ENCODE measurements at regions not wholly inside any gene's neighbourhood (a gene's known extent, or its start where the extent isn't known, plus 50 kb on each side); places are given as distances from the start of the nearest gene placed in this dataset.

DNA sequence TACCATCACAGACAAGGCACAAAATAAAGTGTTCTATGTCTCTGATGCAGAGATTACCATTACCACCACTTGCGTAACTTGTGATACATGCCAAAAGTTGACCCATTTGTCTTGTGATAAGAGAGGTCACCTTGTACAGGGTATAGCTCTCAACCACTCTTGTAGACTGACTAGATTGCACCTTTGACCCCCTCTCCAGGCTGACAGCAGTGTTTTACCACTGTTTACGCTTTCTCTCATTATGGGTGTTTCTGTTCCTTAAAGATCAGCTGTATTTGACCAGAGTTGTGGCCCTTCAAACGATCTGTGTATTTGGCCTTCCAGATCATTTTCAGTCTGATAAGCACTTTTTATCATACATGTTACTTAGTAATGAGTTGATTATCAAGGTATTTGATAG lies 215.7 kb upstream of the HNMT start:
- Histone ChIP-seq H2AFZ (ENCODE audit: low read depth, low read length) (no peak overlapping the region), H3K36me3 (ENCODE audit: insufficient read depth, low read length) (no peaks in the 10 kb centered on the region), H3K27me3 (ENCODE audit: insufficient read depth, low read depth, low read length) (no peaks in the 10 kb centered on the region), H3K79me2 (replicated peaks; ENCODE audit: insufficient read depth, low read length) (no peaks in the 10 kb centered on the region), H3K9ac (ENCODE audit: low read length) (no peak overlapping the region), H3K9me2 (ENCODE audit: insufficient read depth, low read length) (no peaks in the 10 kb centered on the region), H3K4me3 (ENCODE audit: low read length) (no peak overlapping the region), H3K9me3 (ENCODE audit: low read length) (no peaks in the 10 kb centered on the region), H3F3A (ENCODE audit: insufficient read depth, low read length, poor library complexity, severe bottlenecking) (no peaks in the 10 kb centered on the region), H4K20me1 (ENCODE audit: insufficient read depth) (no peaks in the 10 kb centered on the region), H3K4me2 (ENCODE audit: low read length) (no peak overlapping the region), H3K27ac (ENCODE audit: low read length) (no peak overlapping the region)
- TF ChIP-seq SMC3 (conservative IDR thresholded peaks at IDR 0.05; ENCODE audit: poor library complexity), result no peak
- TF ChIP-seq, protein P1, sequence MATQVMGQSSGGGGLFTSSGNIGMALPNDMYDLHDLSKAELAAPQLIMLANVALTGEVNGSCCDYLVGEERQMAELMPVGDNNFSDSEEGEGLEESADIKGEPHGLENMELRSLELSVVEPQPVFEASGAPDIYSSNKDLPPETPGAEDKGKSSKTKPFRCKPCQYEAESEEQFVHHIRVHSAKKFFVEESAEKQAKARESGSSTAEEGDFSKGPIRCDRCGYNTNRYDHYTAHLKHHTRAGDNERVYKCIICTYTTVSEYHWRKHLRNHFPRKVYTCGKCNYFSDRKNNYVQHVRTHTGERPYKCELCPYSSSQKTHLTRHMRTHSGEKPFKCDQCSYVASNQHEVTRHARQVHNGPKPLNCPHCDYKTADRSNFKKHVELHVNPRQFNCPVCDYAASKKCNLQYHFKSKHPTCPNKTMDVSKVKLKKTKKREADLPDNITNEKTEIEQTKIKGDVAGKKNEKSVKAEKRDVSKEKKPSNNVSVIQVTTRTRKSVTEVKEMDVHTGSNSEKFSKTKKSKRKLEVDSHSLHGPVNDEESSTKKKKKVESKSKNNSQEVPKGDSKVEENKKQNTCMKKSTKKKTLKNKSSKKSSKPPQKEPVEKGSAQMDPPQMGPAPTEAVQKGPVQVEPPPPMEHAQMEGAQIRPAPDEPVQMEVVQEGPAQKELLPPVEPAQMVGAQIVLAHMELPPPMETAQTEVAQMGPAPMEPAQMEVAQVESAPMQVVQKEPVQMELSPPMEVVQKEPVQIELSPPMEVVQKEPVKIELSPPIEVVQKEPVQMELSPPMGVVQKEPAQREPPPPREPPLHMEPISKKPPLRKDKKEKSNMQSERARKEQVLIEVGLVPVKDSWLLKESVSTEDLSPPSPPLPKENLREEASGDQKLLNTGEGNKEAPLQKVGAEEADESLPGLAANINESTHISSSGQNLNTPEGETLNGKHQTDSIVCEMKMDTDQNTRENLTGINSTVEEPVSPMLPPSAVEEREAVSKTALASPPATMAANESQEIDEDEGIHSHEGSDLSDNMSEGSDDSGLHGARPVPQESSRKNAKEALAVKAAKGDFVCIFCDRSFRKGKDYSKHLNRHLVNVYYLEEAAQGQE (IDR thresholded peaks at IDR 0.05; ENCODE audit: borderline replicate concordance), result no peak
- TF ChIP-seq, protein P2, sequence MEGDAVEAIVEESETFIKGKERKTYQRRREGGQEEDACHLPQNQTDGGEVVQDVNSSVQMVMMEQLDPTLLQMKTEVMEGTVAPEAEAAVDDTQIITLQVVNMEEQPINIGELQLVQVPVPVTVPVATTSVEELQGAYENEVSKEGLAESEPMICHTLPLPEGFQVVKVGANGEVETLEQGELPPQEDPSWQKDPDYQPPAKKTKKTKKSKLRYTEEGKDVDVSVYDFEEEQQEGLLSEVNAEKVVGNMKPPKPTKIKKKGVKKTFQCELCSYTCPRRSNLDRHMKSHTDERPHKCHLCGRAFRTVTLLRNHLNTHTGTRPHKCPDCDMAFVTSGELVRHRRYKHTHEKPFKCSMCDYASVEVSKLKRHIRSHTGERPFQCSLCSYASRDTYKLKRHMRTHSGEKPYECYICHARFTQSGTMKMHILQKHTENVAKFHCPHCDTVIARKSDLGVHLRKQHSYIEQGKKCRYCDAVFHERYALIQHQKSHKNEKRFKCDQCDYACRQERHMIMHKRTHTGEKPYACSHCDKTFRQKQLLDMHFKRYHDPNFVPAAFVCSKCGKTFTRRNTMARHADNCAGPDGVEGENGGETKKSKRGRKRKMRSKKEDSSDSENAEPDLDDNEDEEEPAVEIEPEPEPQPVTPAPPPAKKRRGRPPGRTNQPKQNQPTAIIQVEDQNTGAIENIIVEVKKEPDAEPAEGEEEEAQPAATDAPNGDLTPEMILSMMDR (IDR thresholded peaks at IDR 0.05; ENCODE audit: poor library complexity, severe bottlenecking), result no peak
- no peak for TF ChIP-seq RAD21 (conservative IDR thresholded peaks at IDR 0.05)
- no peak for TF ChIP-seq TAF1 (IDR thresholded peaks at IDR 0.05; ENCODE audit: low read depth)
- no peak for TF ChIP-seq EP300 (conservative IDR thresholded peaks at IDR 0.05; ENCODE audit: poor library complexity, severe bottlenecking)
- no peak for TF ChIP-seq POLR2AphosphoS5 (IDR thresholded peaks at IDR 0.05)
- TF ChIP-seq EZH2 (IDR thresholded peaks at IDR 0.05; ENCODE audit: borderline replicate concordance, insufficient read depth, low read length, poor library complexity, severe bottlenecking), result no peak
- TF ChIP-seq MXI1 (conservative IDR thresholded peaks at IDR 0.05; ENCODE audit: poor library complexity, severe bottlenecking), result no peak

DNA sequence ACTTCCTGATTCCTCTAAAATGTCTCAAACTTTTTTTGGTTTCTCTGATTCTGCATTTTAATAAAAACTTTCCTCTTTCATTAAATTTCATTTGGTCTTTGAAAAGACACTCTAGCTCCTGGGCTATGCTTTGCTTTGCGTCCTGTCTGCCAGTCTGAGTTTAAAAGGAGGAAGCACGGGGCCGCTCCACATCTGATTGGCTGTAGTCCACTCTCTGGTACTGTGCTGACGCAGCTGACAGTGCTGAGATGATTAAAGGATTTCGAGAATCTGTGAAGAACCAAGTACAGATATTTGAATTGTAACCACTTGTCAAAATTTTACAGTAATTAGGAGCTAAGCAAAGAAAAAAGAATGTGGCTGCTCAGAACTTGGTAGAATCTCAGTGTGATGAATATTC lies 199.6 kb upstream of the HNMT start:
- H4K20me1 ChIP-seq (ENCODE audit: insufficient read depth), result no peaks in the 10 kb centered on the region
- no peak overlapping the region for H3K27ac ChIP-seq (ENCODE audit: low read length)
- H3K4me3 ChIP-seq (ENCODE audit: low read length), result no peak overlapping the region
- H3F3A ChIP-seq (ENCODE audit: insufficient read depth, low read length, poor library complexity, severe bottlenecking), result no peaks in the 10 kb centered on the region
- no peaks in the 10 kb centered on the region for H3K9me2 ChIP-seq (ENCODE audit: insufficient read depth, low read length)
- no peaks in the 10 kb centered on the region for H3K9me3 ChIP-seq (ENCODE audit: low read length)
- TF ChIP-seq MXI1 (conservative IDR thresholded peaks at IDR 0.05; ENCODE audit: poor library complexity, severe bottlenecking), result no peak
- TF ChIP-seq EP300 (conservative IDR thresholded peaks at IDR 0.05; ENCODE audit: poor library complexity, severe bottlenecking), result no peak
- TF ChIP-seq POLR2AphosphoS5 (IDR thresholded peaks at IDR 0.05), result no peak
- TF ChIP-seq TAF1 (IDR thresholded peaks at IDR 0.05; ENCODE audit: low read depth), result no peak
- TF ChIP-seq SMC3 (conservative IDR thresholded peaks at IDR 0.05; ENCODE audit: poor library complexity), result no peak
- no peak for TF ChIP-seq EZH2 (IDR thresholded peaks at IDR 0.05; ENCODE audit: borderline replicate concordance, insufficient read depth, low read length, poor library complexity, severe bottlenecking)
- TF ChIP-seq, protein P1 (IDR thresholded peaks at IDR 0.05; ENCODE audit: borderline replicate concordance), result no peak
- TF ChIP-seq, protein P2 (IDR thresholded peaks at IDR 0.05; ENCODE audit: poor library complexity, severe bottlenecking), result no peak
- no peak for TF ChIP-seq RAD21 (conservative IDR thresholded peaks at IDR 0.05)
- no peaks in the 10 kb centered on the region for H3K27me3 ChIP-seq (ENCODE audit: insufficient read depth, low read depth, low read length)
- H3K4me2 ChIP-seq (ENCODE audit: low read length), result no peak overlapping the region
- no peaks in the 10 kb centered on the region for H3K36me3 ChIP-seq (ENCODE audit: insufficient read depth, low read length)
- H3K79me2 ChIP-seq (replicated peaks; ENCODE audit: insufficient read depth, low read length), result no peaks in the 10 kb centered on the region
- no peak overlapping the region for H2AFZ ChIP-seq (ENCODE audit: low read depth, low read length)
- no peak overlapping the region for H3K9ac ChIP-seq (ENCODE audit: low read length)
